Activated T-cell treated with anti-CD3 and anti-CD28 coated beads, Interleukin-2, amount 50 U/mL, for 24 hours (primary cell): ENCODE measurements at regions not wholly inside any gene's neighbourhood (a gene's known extent, or its start where the extent isn't known, plus 50 kb on each side); places are given as distances from the start of the nearest gene placed in this dataset.

ENCODE experiments used
- DNase-seq: peaks from one replicate; pipeline ENCODE4 v3.0.0-alpha.2; 2020
- H3K27ac Mint-ChIP-seq: 2 replicates; pipeline ENCODE4 v1.8.0; 2020; ENCODE audit warnings: mild to moderate bottlenecking, mixed read lengths
- H3K27me3 Mint-ChIP-seq: 2 replicates; pipeline ENCODE4 v1.8.0; 2020; ENCODE audit warnings: mixed read lengths
- H3K36me3 Mint-ChIP-seq: 2 replicates; pipeline ENCODE4 v1.8.0; 2020; ENCODE audit warnings: low read depth, mixed read lengths
- H3K4me1 Mint-ChIP-seq: 2 replicates; pipeline ENCODE4 v1.8.0; 2020; ENCODE audit warnings: low read depth, mixed read lengths
- H3K4me3 Mint-ChIP-seq: 2 replicates; pipeline ENCODE4 v1.8.0; 2020; ENCODE audit warnings: mild to moderate bottlenecking, moderate library complexity, mixed read lengths
- H3K9me3 Mint-ChIP-seq: 2 replicates; pipeline ENCODE4 v1.8.0; 2020; ENCODE audit warnings: mixed read lengths

- H3K4me1 Mint-ChIP-seq, result no peaks in the 10 kb centered on the region
- no peaks in the 10 kb centered on the region for H3K27me3 Mint-ChIP-seq
- H3K4me3 Mint-ChIP-seq, result no peak overlapping the region
- H3K9me3 Mint-ChIP-seq, result no peaks in the 10 kb centered on the region
- H3K36me3 Mint-ChIP-seq, result no peaks in the 10 kb centered on the region
- no peak overlapping the region for H3K27ac Mint-ChIP-seq
- DNase-seq, result no peak
Measured at GRCh38 chr1:90435351-90435750, 281.8 kb downstream of the BARHL2 start.

GRCh38 chr1:90434460-90434859, 282.6 kb downstream of the BARHL2 start:
- Mint-ChIP-seq H3K4me3 (no peak overlapping the region), H3K36me3 (no peaks in the 10 kb centered on the region), H3K4me1 (no peaks in the 10 kb centered on the region), H3K9me3 (no peaks in the 10 kb centered on the region), H3K27ac (no peak overlapping the region), H3K27me3 (no peaks in the 10 kb centered on the region)
- no peak for DNase-seq

GRCh38 chr1:90417126-90417525, 300.0 kb downstream of the BARHL2 start:
- Mint-ChIP-seq H3K36me3 (no peaks in the 10 kb centered on the region), H3K27me3 (no peaks in the 10 kb centered on the region), H3K4me1 (no peaks in the 10 kb centered on the region), H3K9me3 (no peaks in the 10 kb centered on the region), H3K4me3 (no peak overlapping the region), H3K27ac (no peak overlapping the region)
- DNase-seq, result no peak

- Mint-ChIP-seq H3K27ac (no peak overlapping the region), H3K27me3 (no peaks in the 10 kb centered on the region), H3K4me1 (no peaks in the 10 kb centered on the region), H3K36me3 (no peaks in the 10 kb centered on the region), H3K4me3 (no peak overlapping the region), H3K9me3 (no peaks in the 10 kb centered on the region)
- no peak for DNase-seq
Measured at GRCh38 chr1:90414201-90414600, 302.9 kb downstream of the BARHL2 start.

- H3K27me3 Mint-ChIP-seq, result no peaks in the 10 kb centered on the region
Measured at GRCh38 chr1:90413519-90413918, 303.6 kb downstream of the BARHL2 start.

GRCh38 chr1:90412563-90412962, 304.5 kb downstream of the BARHL2 start:
- H3K4me3 Mint-ChIP-seq, result no peak overlapping the region
- H3K9me3 Mint-ChIP-seq, result no peaks in the 10 kb centered on the region
- no peaks in the 10 kb centered on the region for H3K36me3 Mint-ChIP-seq
- no peaks in the 10 kb centered on the region for H3K4me1 Mint-ChIP-seq
- H3K27me3 Mint-ChIP-seq, result no peaks in the 10 kb centered on the region
- DNase-seq, result no peak
- no peak overlapping the region for H3K27ac Mint-ChIP-seq

More at GRCh38 chr1:90413519-90413918, 303.6 kb downstream of the BARHL2 start:
- no peaks in the 10 kb centered on the region for H3K4me1 Mint-ChIP-seq
- no peaks in the 10 kb centered on the region for H3K9me3 Mint-ChIP-seq
- no peaks in the 10 kb centered on the region for H3K36me3 Mint-ChIP-seq
- H3K4me3 Mint-ChIP-seq, result no peak overlapping the region
- no peak for DNase-seq
- no peak overlapping the region for H3K27ac Mint-ChIP-seq

GRCh38 chr1:90411185-90411584, 305.9 kb downstream of the BARHL2 start:
- Mint-ChIP-seq H3K4me3 (no peak overlapping the region), H3K36me3 (no peaks in the 10 kb centered on the region), H3K27ac (no peak overlapping the region), H3K27me3 (no peaks in the 10 kb centered on the region), H3K4me1 (no peaks in the 10 kb centered on the region), H3K9me3 (no peaks in the 10 kb centered on the region)
- DNase-seq, result no peak

- H3K4me3 Mint-ChIP-seq, result no peak overlapping the region
- H3K27me3 Mint-ChIP-seq, result no peaks in the 10 kb centered on the region
- H3K27ac Mint-ChIP-seq, result no peak overlapping the region
- no peaks in the 10 kb centered on the region for H3K9me3 Mint-ChIP-seq
- no peak for DNase-seq
- no peaks in the 10 kb centered on the region for H3K4me1 Mint-ChIP-seq
- H3K36me3 Mint-ChIP-seq, result no peaks in the 10 kb centered on the region
Measured at GRCh38 chr1:90407737-90408136, 309.4 kb downstream of the BARHL2 start.

GRCh38 chr1:90405726-90406125, 311.4 kb downstream of the BARHL2 start:
- Mint-ChIP-seq H3K27me3 (no peaks in the 10 kb centered on the region), H3K9me3 (no peaks in the 10 kb centered on the region), H3K4me3 (no peak overlapping the region), H3K4me1 (no peaks in the 10 kb centered on the region), H3K27ac (no peak overlapping the region), H3K36me3 (no peaks in the 10 kb centered on the region)
- DNase-seq, result no peak

- Mint-ChIP-seq H3K4me1 (no peaks in the 10 kb centered on the region), H3K36me3 (no peaks in the 10 kb centered on the region), H3K4me3 (no peak overlapping the region)
Measured at GRCh38 chr1:90402893-90403849, 313.9 kb downstream of the BARHL2 start.

GRCh38 chr1:90400131-90400530, 317.0 kb downstream of the BARHL2 start:
- DNase-seq, result no peak
- no peaks in the 10 kb centered on the region for H3K4me1 Mint-ChIP-seq
- no peak overlapping the region for H3K4me3 Mint-ChIP-seq

More at GRCh38 chr1:90402893-90403849, 313.9 kb downstream of the BARHL2 start:
- no peak for DNase-seq
- Mint-ChIP-seq H3K27me3 (peaks cover 3% of the 10 kb centered on the region), H3K9me3 (no peaks in the 10 kb centered on the region), H3K27ac (no peak overlapping the region)

GRCh38 chr1:90396917-90397316, 320.2 kb downstream of the BARHL2 start:
- Mint-ChIP-seq H3K27ac (no peak overlapping the region), H3K9me3 (no peaks in the 10 kb centered on the region), H3K27me3 (peaks cover 3% of the 10 kb centered on the region), H3K36me3 (no peaks in the 10 kb centered on the region), H3K4me3 (no peak overlapping the region), H3K4me1 (no peaks in the 10 kb centered on the region)
- DNase-seq, result no peak

More at GRCh38 chr1:90400131-90400530, 317.0 kb downstream of the BARHL2 start:
- H3K9me3 Mint-ChIP-seq, result no peaks in the 10 kb centered on the region
- peaks cover 3% of the 10 kb centered on the region for H3K27me3 Mint-ChIP-seq
- H3K27ac Mint-ChIP-seq, result no peak overlapping the region
- no peaks in the 10 kb centered on the region for H3K36me3 Mint-ChIP-seq

GRCh38 chr1:90394247-90394646, 322.9 kb downstream of the BARHL2 start:
- Mint-ChIP-seq H3K36me3 (no peaks in the 10 kb centered on the region), H3K27ac (no peak overlapping the region), H3K4me1 (no peaks in the 10 kb centered on the region), H3K4me3 (no peak overlapping the region), H3K27me3 (peaks cover 5% of the 10 kb centered on the region), H3K9me3 (no peaks in the 10 kb centered on the region)
- no peak for DNase-seq

GRCh38 chr1:90393025-90393424, 324.1 kb downstream of the BARHL2 start:
- no peak for DNase-seq
- Mint-ChIP-seq H3K36me3 (no peaks in the 10 kb centered on the region), H3K27me3 (peaks cover 2% of the 10 kb centered on the region), H3K4me1 (no peaks in the 10 kb centered on the region), H3K4me3 (no peak overlapping the region), H3K9me3 (no peaks in the 10 kb centered on the region), H3K27ac (no peak overlapping the region)

GRCh38 chr1:90391126-90391525, 326.0 kb downstream of the BARHL2 start:
- Mint-ChIP-seq H3K4me1 (no peaks in the 10 kb centered on the region), H3K9me3 (no peaks in the 10 kb centered on the region), H3K27ac (no peak overlapping the region), H3K4me3 (no peak overlapping the region), H3K27me3 (peaks cover 2% of the 10 kb centered on the region), H3K36me3 (no peaks in the 10 kb centered on the region)
- DNase-seq, result no peak
